GM19455 (cell line): ENCODE measurements at regions not wholly inside any gene's neighbourhood (a gene's known extent, or its start where the extent isn't known, plus 50 kb on each side); places are given as distances from the start of the nearest gene placed in this dataset.
A peak's percentile ranks its signal among the peaks of the same experiment; 100 is the strongest.
"Not testable (repeated sequence)": the region's sequence is repeated elsewhere in the genome, so short reads cannot be mapped to it uniquely, and the experiment has no call there.

ENCODE experiments used
- ATAC-seq: cut with Tn5 transposase; IDR thresholded peaks from one replicate; pipeline ENCODE4 v1.9.1; 2021; ENCODE audit not compliant: unreplicated experiment

DNA sequence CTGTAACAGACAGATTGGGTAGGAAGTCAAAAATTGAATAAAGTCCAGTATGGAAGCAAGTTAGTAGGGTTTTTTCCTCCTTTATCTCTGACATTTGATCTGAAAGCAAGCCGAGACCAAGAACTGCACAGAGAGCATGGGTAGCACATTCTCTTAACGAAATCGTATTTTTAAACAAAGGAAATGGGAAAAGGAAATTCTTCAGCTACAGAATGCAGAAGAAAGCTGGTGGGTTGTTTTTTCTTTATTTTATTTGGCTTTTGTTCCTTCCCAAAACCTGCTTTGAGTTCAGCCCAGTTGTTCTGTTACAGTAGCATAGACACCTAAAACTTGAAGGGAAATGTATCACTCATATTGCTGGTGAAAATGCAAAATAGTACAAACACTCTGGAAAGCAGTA lies 397.0 kb downstream of the GBE1 start:
- no peak for ATAC-seq

- no peak for ATAC-seq
Observed at GRCh38 chr3:81363816-81364215, 397.6 kb downstream of the GBE1 start.

- no peak for ATAC-seq
Observed at GRCh38 chr3:81354119-81354518, 407.3 kb downstream of the GBE1 start.

DNA sequence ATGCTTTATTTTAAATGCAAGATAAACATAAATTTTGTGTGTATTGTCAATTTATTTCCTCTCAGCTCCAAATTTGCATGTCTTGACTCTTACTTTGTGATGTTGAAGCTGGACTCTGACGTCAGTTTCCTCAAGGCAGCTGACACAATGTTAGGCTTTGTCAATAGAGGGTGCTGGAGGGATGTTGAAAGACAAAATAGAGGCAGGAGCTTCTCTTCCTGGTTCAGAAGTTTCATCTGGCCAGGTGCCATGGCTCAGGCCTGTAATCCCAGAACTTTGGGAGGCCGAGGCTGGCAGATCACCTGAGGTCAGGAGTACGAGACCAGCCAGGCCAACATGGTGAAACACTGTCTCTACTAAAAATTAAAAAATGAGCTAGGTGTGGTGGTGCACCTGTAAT lies 408.6 kb downstream of the GBE1 start:
- ATAC-seq, result no peak

- ATAC-seq, result no peak
Observed at GRCh38 chr3:81349816-81350340, 411.6 kb downstream of the GBE1 start.

GRCh38 chr3:81339040-81339845 lies 422.2 kb downstream of the GBE1 start:
- ATAC-seq, result peak; percentile 90

- ATAC-seq, result no peak
Observed at GRCh38 chr3:81336470-81336869, 425.0 kb downstream of the GBE1 start.

GRCh38 chr3:81329835-81330234 lies 431.6 kb downstream of the GBE1 start:
- not testable (repeated sequence) for ATAC-seq

GRCh38 chr3:81326245-81326644 lies 435.2 kb downstream of the GBE1 start:
- ATAC-seq, result no peak

GRCh38 chr3:81320862-81321261 lies 440.6 kb downstream of the GBE1 start:
- ATAC-seq, result no peak

- ATAC-seq, result no peak
Observed at GRCh38 chr3:81315030-81315429, 446.4 kb downstream of the GBE1 start.

- no peak for ATAC-seq
Observed at GRCh38 chr3:81311321-81311720, 450.1 kb downstream of the GBE1 start.

GRCh38 chr3:81308306-81308705 lies 453.1 kb downstream of the GBE1 start:
- ATAC-seq, result no peak

GRCh38 chr3:81307221-81307620 lies 454.2 kb downstream of the GBE1 start:
- ATAC-seq, result no peak

DNA sequence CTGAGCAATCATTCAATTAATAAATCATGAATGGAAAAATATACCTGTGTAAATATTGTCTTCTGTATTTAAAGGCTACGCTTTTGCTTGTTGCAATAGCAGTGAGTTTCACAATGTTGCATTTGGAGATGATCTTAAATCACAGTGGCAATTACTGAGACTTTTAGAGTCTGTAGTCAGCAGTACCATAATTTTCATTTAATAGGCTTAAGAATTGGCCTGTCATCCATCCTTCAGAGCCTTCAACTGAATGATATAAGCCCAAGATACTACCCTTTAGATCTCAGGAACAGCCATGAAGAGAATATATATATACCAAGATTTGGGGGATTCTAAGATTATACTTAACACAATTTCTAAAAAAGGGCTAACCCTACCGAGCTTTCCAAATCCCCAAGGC lies 458.1 kb downstream of the GBE1 start:
- ATAC-seq, result no peak

GRCh38 chr3:81302045-81302444 lies 459.4 kb downstream of the GBE1 start:
- ATAC-seq, result no peak

DNA sequence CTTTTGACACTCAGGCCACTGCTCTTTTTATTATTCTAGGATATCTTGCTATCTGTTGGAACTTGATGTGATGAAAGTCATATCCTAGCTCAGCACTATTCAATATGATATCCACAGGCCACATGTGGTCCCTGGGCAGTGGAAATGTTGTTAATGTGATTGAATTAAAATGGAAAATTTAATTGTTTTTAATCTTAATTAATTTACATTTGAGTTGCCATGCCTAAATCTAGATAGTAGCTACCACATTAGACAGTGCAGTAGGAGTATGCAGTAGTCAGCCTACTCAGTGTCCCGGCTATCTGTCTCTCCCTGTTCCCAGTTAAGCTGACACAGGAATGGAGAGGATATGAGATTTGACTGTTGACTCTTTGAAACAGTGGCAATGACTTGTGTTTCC lies 460.2 kb downstream of the GBE1 start:
- ATAC-seq, result no peak

GRCh38 chr3:81300324-81300927 lies 461.0 kb downstream of the GBE1 start:
- ATAC-seq, result no peak

DNA sequence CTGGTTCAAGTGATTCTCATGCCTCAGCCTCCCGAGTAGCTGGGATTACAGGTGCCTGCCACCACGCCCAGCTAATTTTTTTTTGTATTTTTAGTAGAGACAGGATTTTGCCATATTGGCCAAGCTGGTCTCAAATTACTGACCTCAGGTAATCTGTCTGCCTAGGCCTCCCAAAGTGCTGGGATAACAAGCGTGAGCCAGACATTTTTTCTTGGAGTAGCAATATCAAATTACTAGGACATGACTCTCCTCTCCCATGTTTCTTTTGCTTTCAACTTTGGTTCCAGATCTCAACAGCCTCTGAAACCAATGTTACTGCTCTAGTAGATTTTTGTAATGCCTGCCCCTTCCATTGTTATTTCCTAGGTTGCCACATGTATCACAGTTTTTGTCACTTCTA lies 462.0 kb downstream of the GBE1 start:
- ATAC-seq, result no peak

DNA sequence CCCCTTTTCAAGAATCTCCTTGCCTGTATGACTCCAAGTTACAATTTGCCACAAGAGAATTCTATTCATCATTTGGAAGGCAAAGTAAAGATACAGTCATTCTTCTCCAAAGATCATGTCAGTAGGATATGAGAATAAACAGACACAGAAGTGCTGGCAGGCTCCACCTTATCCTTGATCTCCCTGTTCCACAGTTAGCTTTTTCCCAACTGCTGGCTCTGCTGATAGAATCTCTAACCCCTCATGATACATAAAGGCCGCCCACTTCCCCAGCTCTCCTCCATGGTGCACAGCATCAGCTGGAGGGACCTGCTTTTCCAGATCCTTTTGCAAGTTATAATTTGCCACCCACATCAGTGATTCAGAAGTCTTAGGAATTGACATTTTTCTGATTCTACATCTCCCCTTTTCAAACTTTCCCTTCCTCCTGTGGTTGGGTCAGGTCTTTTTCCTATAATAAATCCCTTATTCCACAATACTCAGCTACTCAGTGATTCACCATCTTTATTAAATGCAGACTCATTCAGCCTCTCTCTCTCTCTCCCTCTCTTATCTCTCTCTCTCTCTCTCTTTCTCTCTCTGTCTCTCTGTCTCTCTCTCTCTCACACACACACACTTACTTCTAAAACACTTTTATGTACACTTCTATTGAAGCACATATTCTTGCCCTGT lies 465.4 kb downstream of the GBE1 start:
- ATAC-seq, result no peak

DNA sequence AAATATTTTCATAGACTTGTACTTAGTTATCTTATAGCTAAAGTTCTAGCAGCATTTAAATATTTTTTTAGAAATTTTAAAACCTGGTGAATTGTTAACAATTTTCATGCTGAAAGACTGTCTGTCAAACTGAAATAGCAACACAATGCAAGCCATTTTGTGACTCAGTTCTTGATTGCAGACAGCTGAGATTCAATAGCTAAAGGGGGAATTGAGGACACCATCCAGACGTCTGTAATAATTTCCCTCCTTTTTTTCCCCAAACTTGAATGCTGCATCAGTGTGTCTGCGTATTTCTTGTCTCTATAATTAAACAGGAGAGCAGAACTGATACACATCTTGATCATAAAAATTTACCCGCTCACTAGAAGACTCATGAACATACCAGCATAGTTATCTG lies 468.3 kb downstream of the GBE1 start:
- no peak for ATAC-seq

DNA sequence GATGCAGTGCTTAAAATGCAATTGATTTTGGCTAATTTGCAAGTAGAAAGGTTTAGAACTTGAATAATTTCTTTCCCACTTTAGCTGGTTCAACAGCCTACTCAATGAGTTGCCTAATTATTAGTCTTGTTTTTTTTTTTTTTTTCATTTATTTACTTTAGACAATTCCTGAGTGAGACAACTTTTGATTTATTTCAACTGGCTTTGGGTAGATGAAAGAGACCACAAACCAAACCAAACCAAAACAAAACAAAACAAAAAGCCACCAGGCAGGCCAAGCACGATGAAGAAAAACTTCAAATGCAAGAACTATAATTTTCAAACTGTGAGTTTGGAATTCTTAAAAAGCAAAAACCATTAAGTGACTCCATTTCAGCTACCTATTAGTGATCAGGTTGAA lies 469.9 kb downstream of the GBE1 start:
- no peak for ATAC-seq
